Heart right ventricle (tissue), 16 donors: ENCODE measurements at regions not wholly inside any gene's neighbourhood (a gene's known extent, or its start where the extent isn't known, plus 50 kb on each side); places are given as distances from the start of the nearest gene placed in this dataset.
"Not testable (repeated sequence)": the region's sequence is repeated elsewhere in the genome, so short reads cannot be mapped to it uniquely, and the experiment has no call there.

Experiments
- ATAC-seq, 8 donors: fragments of 200-7000 bp; cut with Tn5 transposase; one replicate each; pipeline ENCODE4 v1.9.1; 2020; ENCODE audit warnings: mild to moderate bottlenecking in 8 of 8, moderate library complexity in 8 of 8, moderate number of reproducible peaks in 1 of 8
- DNase-seq, 2 donors: peaks; one replicate each; pipeline ENCODE4 v3.0.0-alpha.2; 2020
- H3K27ac ChIP-seq, 10 donors: fragments of 200-600 bp; sonication (generic) in 2 of 10; one replicate each; pipeline versions ENCODE4 v1.5.0 to v1.8.0; 2020 to 2022; ENCODE audit warnings: mild to moderate bottlenecking in 3 of 10
- H3K27me3 ChIP-seq, 7 donors: fragments of 200-600 bp; one replicate each; pipeline ENCODE4 v1.8.0; 2021 to 2022; ENCODE audit warnings: mild to moderate bottlenecking in 2 of 7
- H3K36me3 ChIP-seq, 9 donors: fragments of 200-600 bp; sonication (generic) in 1 of 9; one replicate each; pipeline versions ENCODE4 v1.5.0 to v1.8.0; 2020 to 2022; ENCODE audit warnings: mild to moderate bottlenecking in 2 of 9
- H3K4me1 ChIP-seq, 9 donors: fragments of 200-600 bp; sonication (generic) in 1 of 9; one replicate each; pipeline versions ENCODE4 v1.5.0 to v1.8.0; 2020 to 2022; ENCODE audit warnings: mild to moderate bottlenecking in 4 of 9
- H3K4me3 ChIP-seq, 10 donors: fragments of 200-600 bp; sonication (generic) in 2 of 10; one replicate each; pipeline versions ENCODE4 v1.5.0 to v1.8.0; 2020 to 2022; ENCODE audit warnings: mild to moderate bottlenecking in 7 of 10, moderate library complexity in 2 of 10
- H3K9me3 ChIP-seq, 11 donors: fragments of 200-600 bp in 10 of 11; sonication (generic) in 2 of 11; one replicate each; pipeline versions ENCODE4 v1.5.0 to v1.8.0; 2013 to 2022; ENCODE audit warnings: mild to moderate bottlenecking in 2 of 11, control low read depth in 1 of 11, moderate library complexity in 1 of 11
- CTCF ChIP-seq, 9 donors: fragments of 200-600 bp; sonication (generic) in 2 of 9; IDR thresholded peaks; one replicate each; pipeline versions ENCODE4 v1.5.0 to v1.8.0; 2021 to 2022; ENCODE audit warnings: antibody characterized with exemption in 9 of 9, mild to moderate bottlenecking in 5 of 9, moderate library complexity in 1 of 9
- WGBS, 2 donors: extraction: QIAGEN DNeasy Blood & Tissue Kit; methylation state at CpG; one replicate each; pipeline ENCODE4 v1.1.7; 2013; ENCODE audit warnings: inconsistent platforms in 1 of 2; 5-methylcytosine and 5-hydroxymethylcytosine counted together
- intact Hi-C, 10 donors: fragments of 100-400 bp; cut with DNase I; formaldehyde crosslinking; loops; one replicate each; pipeline versions ENCODE4 v1.11.1 to v1.14.2; 2022
- donor health status: Arrhythmogenic right ventricular cardiomyopathy.
- donor health status: ischemic (EF 13 %, LVEDD 7.1; RV severe dilation, severe dysfunction).
- donor health status: healthy with polysubstance abuse.
- donor health status: DM: no; HTN: yes; CAD: no.
- donor health status: DM: no; HTN: no; CAD: no.
- donor health status: ischemic (EF 25% LVEDD 6.9; RV normal size, moderate dysfunction).
- donor health status: ischemic (EF 25% LVEDD 5.7; RV mildly dilated, moderate dysfunction).
- donor health status: healthy.
- donor health status: DM: yes; HTN: yes; CAD: no.
- donor health status: Ischemic cardiomyopathy.
- donor health status: ischemic (EF 35%, LVEDD 5.7; RV mildly dilated, moderate dysfunction).
- donor health status: nonischemic (EF 11% LVEDD 7.7; RV severe dilation, severe dysfunction).
- donor health status: DM: yes; HTN: yes; CAD: no.
- donor health status: PGD.
- donor health status: ischemic (EF 29% LVEDD 5.4; RV normal size, mild dysfunction).
- donor health status: nonischemic (EF 23%, LVEDD 6.1; RV moderate dilation, normal function).

GRCh38 chr4:137420901-137421396, 111.3 kb downstream of the PCDH18 start:
- Histone ChIP-seq H3K27ac (no peak overlapping the region), H3K9me3 (peaks cover 0 to 7% (median 0%) of the 10 kb centered on the region in 11 donors), H3K36me3 (no peaks in the 10 kb centered on the region), H3K4me3 (no peak overlapping the region), H3K4me1 (no peaks in the 10 kb centered on the region), H3K27me3 (no peaks in the 10 kb centered on the region)
- DNase-seq (peak in 1 of 2 donors; percentile 14), ATAC-seq (no peak)
- WGBS, 2 donors = 94 to 96% methylated on average over 34 to 43 of the region's 43 CpGs
- intact Hi-C loops = no loop called here
- TF ChIP-seq CTCF (IDR thresholded peaks at IDR 0.05) = no peak

GRCh38 chr4:137417676-137418075, 114.6 kb downstream of the PCDH18 start:
- no peak for ATAC-seq
- Histone ChIP-seq H3K27ac (no peak overlapping the region), H3K4me3 (no peak overlapping the region), H3K4me1 (no peaks in the 10 kb centered on the region), H3K27me3 (no peaks in the 10 kb centered on the region), H3K36me3 (no peaks in the 10 kb centered on the region), H3K9me3 (peaks cover 0 to 7% (median 0%) of the 10 kb centered on the region in 11 donors)
- DNase-seq = no peak
- TF ChIP-seq CTCF (IDR thresholded peaks at IDR 0.05) = no peak
- WGBS, 2 donors = 88% methylated on average over 2 of the region's 2 CpGs
- intact Hi-C loops = no loop called here

- no peak overlapping the region for H3K27ac ChIP-seq
- H3K36me3 ChIP-seq = no peaks in the 10 kb centered on the region
- H3K27me3 ChIP-seq = no peaks in the 10 kb centered on the region
- no peak for TF ChIP-seq CTCF (IDR thresholded peaks at IDR 0.05)
- no peaks in the 10 kb centered on the region for H3K9me3 ChIP-seq
- ATAC-seq (no peak), DNase-seq (no peak)
- no peak overlapping the region for H3K4me3 ChIP-seq
- WGBS, 2 donors = 85 to 93% methylated on average over 2 of the region's 2 CpGs
- no peaks in the 10 kb centered on the region for H3K4me1 ChIP-seq
- intact Hi-C loops = no loop called here
These were observed 117.5 kb downstream of the PCDH18 start for GRCh38 chr4:137414802-137415201.

GRCh38 chr4:137408527-137409177, 123.6 kb downstream of the PCDH18 start:
- no peak for TF ChIP-seq CTCF (IDR thresholded peaks at IDR 0.05)
- H3K36me3 ChIP-seq = no peaks in the 10 kb centered on the region
- H3K9me3 ChIP-seq = no peaks in the 10 kb centered on the region
- H3K27ac ChIP-seq = no peak overlapping the region
- 73% methylated on average over 2 of the region's 2 CpGs for WGBS, 2 donors
- H3K4me1 ChIP-seq = no peaks in the 10 kb centered on the region
- ATAC-seq = no peak
- DNase-seq = no peak
- no peaks in the 10 kb centered on the region for H3K27me3 ChIP-seq
- intact Hi-C loops = no loop called here
- no peak overlapping the region for H3K4me3 ChIP-seq

GRCh38 chr4:137405833-137406232, 126.5 kb downstream of the PCDH18 start:
- intact Hi-C loops, H3K9me3 ChIP-seq, H3K4me3 ChIP-seq, ATAC-seq, DNase-seq, H3K27ac ChIP-seq, H3K27me3 ChIP-seq, H3K4me1 ChIP-seq, H3K36me3 ChIP-seq: not testable (repeated sequence)
- WGBS, 2 donors = 95 to 96% methylated on average over 9 of the region's 9 CpGs
